Suprapubic skin (tissue), 4 donors: ENCODE measurements at regions not wholly inside any gene's neighbourhood (a gene's known extent, or its start where the extent isn't known, plus 50 kb on each side); places are given as distances from the start of the nearest gene placed in this dataset.

Experiments used
- EP300 ChIP-seq: sonication (generic); formaldehyde crosslinking; IDR thresholded peaks from one replicate; pipeline ENCODE4 v1.6.1; 2017; ENCODE audit warnings: antibody characterized with exemption
- POLR2A ChIP-seq, 2 donors: fragments of 450-650 bp; IDR thresholded peaks; one replicate each; pipeline ENCODE4 v1.6.1; 2017; ENCODE audit warnings: antibody characterized with exemption in 2 of 2, mild to moderate bottlenecking in 2 of 2, moderate library complexity in 2 of 2
- POLR2AphosphoS5 ChIP-seq, 3 donors: sonication (generic); formaldehyde crosslinking; IDR thresholded peaks; one replicate each; pipeline ENCODE4 v1.6.1; 2017; ENCODE audit warnings: antibody characterized with exemption in 3 of 3
- TF ChIP-seq, protein P1 (sequence below), 2 donors: fragments of 200-600 bp in 1 of 2; fragments of 450-650 bp in 1 of 2; sonication (generic) in 1 of 2; IDR thresholded peaks; one replicate each; pipeline ENCODE4 v1.5.1; 2016 to 2019; ENCODE audit warnings: antibody characterized with exemption in 2 of 2, mild to moderate bottlenecking in 1 of 2, moderate library complexity in 1 of 2

DNA sequence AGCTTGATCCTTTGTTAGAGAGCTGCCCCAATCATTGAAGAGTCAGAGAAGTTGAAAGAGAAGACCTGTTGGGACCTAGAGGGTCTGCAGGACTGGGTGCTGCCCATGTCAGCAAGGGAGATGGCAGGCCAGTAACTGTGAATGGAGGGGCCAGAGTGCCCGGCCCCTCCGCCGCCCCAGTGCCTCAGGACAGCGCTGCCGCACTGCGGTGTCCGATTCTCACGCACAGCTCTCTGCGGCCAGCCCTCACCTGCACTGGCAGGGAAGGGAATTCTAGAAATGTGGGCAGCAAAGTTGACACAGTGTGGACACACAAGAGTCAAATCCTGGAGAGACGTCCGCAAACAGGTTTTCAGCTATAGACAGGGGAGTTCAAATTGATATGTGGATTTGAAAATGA, 373.5 kb downstream of the TCERG1L start:
- TF ChIP-seq, protein P1, sequence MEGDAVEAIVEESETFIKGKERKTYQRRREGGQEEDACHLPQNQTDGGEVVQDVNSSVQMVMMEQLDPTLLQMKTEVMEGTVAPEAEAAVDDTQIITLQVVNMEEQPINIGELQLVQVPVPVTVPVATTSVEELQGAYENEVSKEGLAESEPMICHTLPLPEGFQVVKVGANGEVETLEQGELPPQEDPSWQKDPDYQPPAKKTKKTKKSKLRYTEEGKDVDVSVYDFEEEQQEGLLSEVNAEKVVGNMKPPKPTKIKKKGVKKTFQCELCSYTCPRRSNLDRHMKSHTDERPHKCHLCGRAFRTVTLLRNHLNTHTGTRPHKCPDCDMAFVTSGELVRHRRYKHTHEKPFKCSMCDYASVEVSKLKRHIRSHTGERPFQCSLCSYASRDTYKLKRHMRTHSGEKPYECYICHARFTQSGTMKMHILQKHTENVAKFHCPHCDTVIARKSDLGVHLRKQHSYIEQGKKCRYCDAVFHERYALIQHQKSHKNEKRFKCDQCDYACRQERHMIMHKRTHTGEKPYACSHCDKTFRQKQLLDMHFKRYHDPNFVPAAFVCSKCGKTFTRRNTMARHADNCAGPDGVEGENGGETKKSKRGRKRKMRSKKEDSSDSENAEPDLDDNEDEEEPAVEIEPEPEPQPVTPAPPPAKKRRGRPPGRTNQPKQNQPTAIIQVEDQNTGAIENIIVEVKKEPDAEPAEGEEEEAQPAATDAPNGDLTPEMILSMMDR (IDR thresholded peaks at IDR 0.05): no peak
- TF ChIP-seq POLR2A (IDR thresholded peaks at IDR 0.05) (no peak), EP300 (no peak), POLR2AphosphoS5 (IDR thresholded peaks at IDR 0.05) (no peak)
